ENCODE measurements at regions not wholly inside any gene's neighbourhood (a gene's known extent, or its start where the extent isn't known, plus 50 kb on each side); places are given as distances from the start of the nearest gene placed in this dataset.
"Not testable (repeated sequence)": the region's sequence is repeated elsewhere in the genome, so short reads cannot be mapped to it uniquely, and the experiment has no call there.

DNA sequence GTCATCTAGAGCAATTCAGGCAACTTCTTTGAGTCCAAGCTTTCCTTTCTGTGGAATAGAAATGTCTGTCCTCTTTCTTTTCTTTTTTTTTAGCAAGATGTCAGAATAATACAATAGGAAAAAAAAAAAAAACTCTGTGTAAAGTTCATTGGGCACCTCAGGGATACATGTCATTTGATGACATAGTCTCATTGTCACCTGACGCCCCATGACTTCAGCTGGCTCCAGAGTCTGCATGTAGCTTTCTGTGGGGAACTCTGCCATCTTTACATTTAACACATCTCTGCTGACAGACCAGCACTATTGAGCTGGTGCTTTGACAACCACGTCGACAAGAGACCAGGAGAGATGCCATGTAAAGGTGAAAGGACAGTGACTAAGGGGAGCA, 172.5 kb upstream of the KLF7 start:
- no peaks in the 10 kb centered on the region for H3K27me3 Mint-ChIP-seq

DNA sequence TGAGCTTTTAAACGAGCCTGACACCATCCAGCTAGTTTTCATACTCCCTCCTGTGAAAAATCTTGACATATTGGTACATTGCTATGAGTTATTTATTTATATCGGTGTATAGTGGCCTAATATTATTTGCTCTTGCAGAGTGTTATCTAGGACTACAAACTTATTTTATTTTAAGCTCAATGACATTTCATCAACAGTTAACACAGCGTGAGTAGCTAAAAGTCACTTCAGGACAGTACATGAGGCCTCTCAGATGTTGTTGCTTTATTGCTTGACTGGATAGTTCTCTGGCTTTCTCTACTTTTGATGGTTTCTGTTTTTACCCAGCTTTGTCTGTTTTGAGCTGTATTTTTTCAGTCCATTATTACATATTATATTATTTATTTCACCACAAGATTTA, 172.9 kb upstream of the KLF7 start:
- H3K9me3 Mint-ChIP-seq: no peaks in the 10 kb centered on the region
- H3K27ac Mint-ChIP-seq: no peak overlapping the region
- H3K4me3 Mint-ChIP-seq: no peak overlapping the region
- POLR2A ChIA-PET: no interaction called here
- TF ChIP-seq CTCF (IDR thresholded peaks at IDR 0.05): no peak
- H3K36me3 Mint-ChIP-seq (ENCODE audit: low read depth): no peaks in the 10 kb centered on the region
- H3K4me1 Mint-ChIP-seq (ENCODE audit: low read depth): peaks cover 34% of the 10 kb centered on the region
- CTCF ChIA-PET: interaction anchor here (0.9 to 1.3 kb wide), 2 partner anchors 14 to 196 kb away, joined by 3 to 4 read pairs; no protein-coding TSS in a partner anchor
- DNase-seq: no peak
- intact Hi-C loops (cut with micrococcal nuclease): no loop called here
- ATAC-seq: no peak
- H3K27me3 Mint-ChIP-seq: no peaks in the 10 kb centered on the region

More for the DNA sequence above, 172.5 kb upstream of the KLF7 start:
- Mint-ChIP-seq H3K27ac (peak overlapping the region; percentile 79), H3K4me1 (ENCODE audit: low read depth) (peaks cover 37% of the 10 kb centered on the region), H3K36me3 (ENCODE audit: low read depth) (no peaks in the 10 kb centered on the region), H3K9me3 (no peaks in the 10 kb centered on the region), H3K4me3 (no peak overlapping the region)
- DNase-seq: peak; percentile 24
- intact Hi-C loops (cut with micrococcal nuclease): no loop called here
- TF ChIP-seq CTCF (IDR thresholded peaks at IDR 0.05): no peak
- ChIA-PET CTCF (interaction anchor here (0.9 kb wide), 1 partner anchor 14 kb away, joined by 4 read pairs; no protein-coding TSS in a partner anchor), POLR2A (no interaction called here)
- ATAC-seq: no peak

- Mint-ChIP-seq H3K9me3 (peaks cover 1% of the 10 kb centered on the region), H3K27ac (no peak overlapping the region), H3K4me1 (ENCODE audit: low read depth) (peaks cover 16% of the 10 kb centered on the region), H3K36me3 (ENCODE audit: low read depth) (no peaks in the 10 kb centered on the region), H3K27me3 (no peaks in the 10 kb centered on the region), H3K4me3 (no peak overlapping the region)
- intact Hi-C loops (cut with micrococcal nuclease): no loop called here
- ATAC-seq (no peak), DNase-seq (no peak)
- ChIA-PET POLR2A (interaction anchor here (0.8 to 1.0 kb wide), 2 partner anchors 11 to 76 kb away, joined by 4 read pairs; no protein-coding TSS in a partner anchor), CTCF (no interaction called here)
- TF ChIP-seq CTCF (IDR thresholded peaks at IDR 0.05): no peak
These were observed 175.5 kb upstream of the KLF7 start for GRCh38 chr2:207341112-207341750.

GRCh38 chr2:207341804-207342203, 176.1 kb upstream of the KLF7 start:
- Mint-ChIP-seq H3K27ac (no peak overlapping the region), H3K4me3 (no peak overlapping the region), H3K36me3 (ENCODE audit: low read depth) (no peaks in the 10 kb centered on the region), H3K4me1 (ENCODE audit: low read depth) (peaks cover 14% of the 10 kb centered on the region), H3K27me3 (no peaks in the 10 kb centered on the region), H3K9me3 (peaks cover 1% of the 10 kb centered on the region)
- CTCF ChIA-PET: no interaction called here
- ATAC-seq (no peak), DNase-seq (no peak)
- TF ChIP-seq CTCF (IDR thresholded peaks at IDR 0.05): no peak
- POLR2A ChIA-PET: interaction anchor here (0.8 to 1.0 kb wide), 2 partner anchors 10 to 77 kb away, joined by 4 read pairs; no protein-coding TSS in a partner anchor
- intact Hi-C loops (cut with micrococcal nuclease): no loop called here

- H3K4me3 Mint-ChIP-seq; intact Hi-C loops (cut with micrococcal nuclease); H3K27ac Mint-ChIP-seq; H3K4me1 Mint-ChIP-seq (ENCODE audit: low read depth); H3K27me3 Mint-ChIP-seq; ATAC-seq; H3K36me3 Mint-ChIP-seq (ENCODE audit: low read depth); POLR2A ChIA-PET; H3K9me3 Mint-ChIP-seq: not testable (repeated sequence)
- DNase-seq: peak; percentile 45
- CTCF ChIA-PET: interaction anchor here (1.2 kb wide), 1 partner anchor 9 kb away, joined by 3 read pairs; no protein-coding TSS in a partner anchor
These were observed 179.0 kb upstream of the KLF7 start for GRCh38 chr2:207344596-207345394.

All from activated CD8-positive, alpha-beta T cell treated with anti-CD3 and anti-CD28 coated beads for 36 hours (primary cell).